ENCODE measurements at regions not wholly inside any gene's neighbourhood (a gene's known extent, or its start where the extent isn't known, plus 50 kb on each side); places are given as distances from the start of the nearest gene placed in this dataset.

GRCh38 chr9:90340421-90340820 is 302.2 kb downstream of the DIRAS2 start:
- no peak overlapping the region for H3K4me2 ChIP-seq (ENCODE audit: control insufficient read depth, insufficient read depth)
- H3K9me3 ChIP-seq (replicated peaks; ENCODE audit: control insufficient read depth, insufficient read depth, low read length) = no peaks in the 10 kb centered on the region
- no peaks in the 10 kb centered on the region for H3K36me3 ChIP-seq (ENCODE audit: control insufficient read depth in 2 of 2, insufficient read depth in 2 of 2, low read length in 1 of 2)
- in situ Hi-C loops (cut with MboI) (no loop called here), intact Hi-C loops (cut with micrococcal nuclease; ENCODE audit: unreplicated experiment) (no loop called here)
- H2AFZ ChIP-seq (ENCODE audit: control insufficient read depth, low read depth, low read length) = no peak overlapping the region
- ChIA-PET POLR2A (no interaction called here), RAD21 (ENCODE audit: unreplicated experiment) (no interaction called here), CTCF (no interaction called here), SMC1A (ENCODE audit: uncharacterized antibody, unreplicated experiment) (no interaction called here)
- no TSS peak for BruUV-seq (replicated peaks)
- TF ChIP-seq HSF1 (IDR thresholded peaks at IDR 0.05; ENCODE audit: low read depth, low read length) = no peak
- no peak for TF ChIP-seq POLR2AphosphoS2 (IDR thresholded peaks at IDR 0.05; ENCODE audit: low read depth, low read length)
- TF ChIP-seq, protein P1, sequence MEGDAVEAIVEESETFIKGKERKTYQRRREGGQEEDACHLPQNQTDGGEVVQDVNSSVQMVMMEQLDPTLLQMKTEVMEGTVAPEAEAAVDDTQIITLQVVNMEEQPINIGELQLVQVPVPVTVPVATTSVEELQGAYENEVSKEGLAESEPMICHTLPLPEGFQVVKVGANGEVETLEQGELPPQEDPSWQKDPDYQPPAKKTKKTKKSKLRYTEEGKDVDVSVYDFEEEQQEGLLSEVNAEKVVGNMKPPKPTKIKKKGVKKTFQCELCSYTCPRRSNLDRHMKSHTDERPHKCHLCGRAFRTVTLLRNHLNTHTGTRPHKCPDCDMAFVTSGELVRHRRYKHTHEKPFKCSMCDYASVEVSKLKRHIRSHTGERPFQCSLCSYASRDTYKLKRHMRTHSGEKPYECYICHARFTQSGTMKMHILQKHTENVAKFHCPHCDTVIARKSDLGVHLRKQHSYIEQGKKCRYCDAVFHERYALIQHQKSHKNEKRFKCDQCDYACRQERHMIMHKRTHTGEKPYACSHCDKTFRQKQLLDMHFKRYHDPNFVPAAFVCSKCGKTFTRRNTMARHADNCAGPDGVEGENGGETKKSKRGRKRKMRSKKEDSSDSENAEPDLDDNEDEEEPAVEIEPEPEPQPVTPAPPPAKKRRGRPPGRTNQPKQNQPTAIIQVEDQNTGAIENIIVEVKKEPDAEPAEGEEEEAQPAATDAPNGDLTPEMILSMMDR (IDR thresholded peaks at IDR 0.05 in 2 of 3, conservative IDR thresholded peaks at IDR 0.05 in 1 of 3; ENCODE audit: control insufficient read depth in 2 of 3, extremely low read depth in 1 of 3, insufficient read depth in 1 of 3, low read depth in 3 of 3, low read length in 3 of 3) = no peak
- no peak for TF ChIP-seq ATF7 (IDR thresholded peaks at IDR 0.05; ENCODE audit: low read depth)
- no peak for TF ChIP-seq HDGF (IDR thresholded peaks at IDR 0.05)
- no peak for TF ChIP-seq MEF2A (IDR thresholded peaks at IDR 0.05; ENCODE audit: insufficient read depth, low read depth, low read length)
- no peak for TF ChIP-seq SUPT20H (IDR thresholded peaks at IDR 0.05; ENCODE audit: borderline replicate concordance, control insufficient read depth, low read depth, low read length)
- TF ChIP-seq ZNF217 (IDR thresholded peaks at IDR 0.05) = no peak
- no peak for TF ChIP-seq PAX8 (IDR thresholded peaks at IDR 0.05)
- TF ChIP-seq CBX3 (IDR thresholded peaks at IDR 0.05; ENCODE audit: borderline replicate concordance, low read depth) = no peak
- ATAC-seq = no peak
- no peaks in the 10 kb centered on the region for H3K79me2 ChIP-seq (ENCODE audit: control insufficient read depth, insufficient read depth, low read length)
- no peak for FAIRE-seq
- no peaks in the 10 kb centered on the region for H3K4me1 ChIP-seq (ENCODE audit: control insufficient read depth, insufficient read depth, low read length)
- no peaks in the 10 kb centered on the region for H4K20me1 ChIP-seq (ENCODE audit: control insufficient read depth, insufficient read depth)
- H3K27me3 ChIP-seq (replicated peaks in 1 of 2; ENCODE audit: control insufficient read depth in 2 of 2, insufficient read depth in 2 of 2, low read length in 1 of 2) = no peaks in the 10 kb centered on the region; a peak in 1 of 4 replicates
- no peak for DNase-seq (ENCODE audit: low read depth, low spot score)
- no peak overlapping the region for H3K27ac ChIP-seq (ENCODE audit: control insufficient read depth, insufficient read depth)
- no peak overlapping the region for H3K4me3 ChIP-seq
- no peak overlapping the region for H3K9ac ChIP-seq (ENCODE audit: control insufficient read depth, insufficient read depth, low read length)
